ENCODE measurements at regions not wholly inside any gene's neighbourhood (a gene's known extent, or its start where the extent isn't known, plus 50 kb on each side); places are given as distances from the start of the nearest gene placed in this dataset.

GRCh38 chr13:61592489-61592888 lies 176.8 kb upstream of the PCDH20 start:
- TF ChIP-seq CTCF (IDR thresholded peaks at IDR 0.05) = no peak
- no peak for TF ChIP-seq POLR2A (IDR thresholded peaks at IDR 0.05)
